ENCODE measurements at regions not wholly inside any gene's neighbourhood (a gene's known extent, or its start where the extent isn't known, plus 50 kb on each side); places are given as distances from the start of the nearest gene placed in this dataset.

DNA sequence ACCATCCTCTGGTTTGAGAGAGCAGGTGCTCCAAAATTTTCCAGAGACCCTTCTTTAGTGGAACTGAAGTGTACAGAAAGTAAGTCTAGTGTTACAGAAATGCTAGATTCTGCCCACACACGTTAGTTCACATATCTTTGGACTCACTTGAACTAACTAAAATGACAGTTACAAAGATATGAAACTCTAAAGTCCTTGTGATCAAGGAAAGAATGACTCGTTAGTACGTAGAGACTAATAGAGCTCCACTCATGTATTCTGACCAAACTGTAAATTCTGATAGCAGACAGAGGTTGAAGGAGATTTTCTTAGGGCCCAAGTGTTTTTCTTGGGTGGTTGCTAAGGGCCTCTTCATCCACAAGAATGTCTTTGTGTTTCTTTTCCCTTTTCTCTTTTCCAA lies 491.5 kb upstream of the B3GALT2 start:
- no peak for DNase-seq
- H3K27ac Mint-ChIP-seq (ENCODE audit: unreplicated experiment) = no peak overlapping the region
- no peaks in the 10 kb centered on the region for H3K27me3 Mint-ChIP-seq (ENCODE audit: unreplicated experiment)
- H3K4me3 Mint-ChIP-seq (ENCODE audit: unreplicated experiment) = no peak overlapping the region
- no peaks in the 10 kb centered on the region for H3K9me3 Mint-ChIP-seq (ENCODE audit: unreplicated experiment)
- TF ChIP-seq, protein P1, sequence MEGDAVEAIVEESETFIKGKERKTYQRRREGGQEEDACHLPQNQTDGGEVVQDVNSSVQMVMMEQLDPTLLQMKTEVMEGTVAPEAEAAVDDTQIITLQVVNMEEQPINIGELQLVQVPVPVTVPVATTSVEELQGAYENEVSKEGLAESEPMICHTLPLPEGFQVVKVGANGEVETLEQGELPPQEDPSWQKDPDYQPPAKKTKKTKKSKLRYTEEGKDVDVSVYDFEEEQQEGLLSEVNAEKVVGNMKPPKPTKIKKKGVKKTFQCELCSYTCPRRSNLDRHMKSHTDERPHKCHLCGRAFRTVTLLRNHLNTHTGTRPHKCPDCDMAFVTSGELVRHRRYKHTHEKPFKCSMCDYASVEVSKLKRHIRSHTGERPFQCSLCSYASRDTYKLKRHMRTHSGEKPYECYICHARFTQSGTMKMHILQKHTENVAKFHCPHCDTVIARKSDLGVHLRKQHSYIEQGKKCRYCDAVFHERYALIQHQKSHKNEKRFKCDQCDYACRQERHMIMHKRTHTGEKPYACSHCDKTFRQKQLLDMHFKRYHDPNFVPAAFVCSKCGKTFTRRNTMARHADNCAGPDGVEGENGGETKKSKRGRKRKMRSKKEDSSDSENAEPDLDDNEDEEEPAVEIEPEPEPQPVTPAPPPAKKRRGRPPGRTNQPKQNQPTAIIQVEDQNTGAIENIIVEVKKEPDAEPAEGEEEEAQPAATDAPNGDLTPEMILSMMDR (IDR thresholded peaks at IDR 0.05; ENCODE audit: partially characterized antibody, unreplicated experiment) = no peak
- peaks cover 13% of the 10 kb centered on the region for H3K4me1 Mint-ChIP-seq (ENCODE audit: low read depth, unreplicated experiment)
- H3K36me3 Mint-ChIP-seq (ENCODE audit: unreplicated experiment) = no peaks in the 10 kb centered on the region

DNA sequence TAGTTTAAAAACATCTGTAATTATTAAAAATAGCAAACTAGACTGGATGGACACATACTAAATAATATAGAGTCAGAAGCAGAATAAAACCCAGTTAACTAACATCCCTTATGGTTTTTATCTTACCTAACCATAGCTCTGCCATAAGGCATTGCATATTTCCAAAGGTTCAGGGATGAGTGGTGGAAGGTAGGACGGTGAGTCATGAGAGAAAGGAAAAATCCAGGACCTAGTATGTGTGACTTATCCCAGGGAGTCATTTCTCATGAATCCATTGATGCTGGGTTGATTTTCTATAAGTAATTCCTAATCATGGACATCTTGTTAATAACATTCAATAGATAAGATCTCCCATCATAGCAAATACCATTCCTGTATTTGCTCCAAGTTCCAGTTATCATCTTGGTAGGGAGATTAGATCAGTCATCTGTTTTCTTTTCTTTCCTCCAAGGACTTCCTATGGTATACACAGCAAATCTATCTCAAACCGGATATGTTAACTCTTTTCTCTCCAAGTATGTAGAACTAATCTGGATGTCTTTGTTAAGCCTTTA lies 490.7 kb upstream of the B3GALT2 start:
- no peak for DNase-seq
- H3K27me3 Mint-ChIP-seq (ENCODE audit: unreplicated experiment) = no peaks in the 10 kb centered on the region
- TF ChIP-seq, protein P1 (IDR thresholded peaks at IDR 0.05; ENCODE audit: partially characterized antibody, unreplicated experiment) = no peak
- no peak overlapping the region for H3K27ac Mint-ChIP-seq (ENCODE audit: unreplicated experiment)
- H3K36me3 Mint-ChIP-seq (ENCODE audit: unreplicated experiment) = no peaks in the 10 kb centered on the region
- peaks cover 10% of the 10 kb centered on the region for H3K4me1 Mint-ChIP-seq (ENCODE audit: low read depth, unreplicated experiment)
- H3K4me3 Mint-ChIP-seq (ENCODE audit: unreplicated experiment) = no peak overlapping the region
- no peaks in the 10 kb centered on the region for H3K9me3 Mint-ChIP-seq (ENCODE audit: unreplicated experiment)

DNA sequence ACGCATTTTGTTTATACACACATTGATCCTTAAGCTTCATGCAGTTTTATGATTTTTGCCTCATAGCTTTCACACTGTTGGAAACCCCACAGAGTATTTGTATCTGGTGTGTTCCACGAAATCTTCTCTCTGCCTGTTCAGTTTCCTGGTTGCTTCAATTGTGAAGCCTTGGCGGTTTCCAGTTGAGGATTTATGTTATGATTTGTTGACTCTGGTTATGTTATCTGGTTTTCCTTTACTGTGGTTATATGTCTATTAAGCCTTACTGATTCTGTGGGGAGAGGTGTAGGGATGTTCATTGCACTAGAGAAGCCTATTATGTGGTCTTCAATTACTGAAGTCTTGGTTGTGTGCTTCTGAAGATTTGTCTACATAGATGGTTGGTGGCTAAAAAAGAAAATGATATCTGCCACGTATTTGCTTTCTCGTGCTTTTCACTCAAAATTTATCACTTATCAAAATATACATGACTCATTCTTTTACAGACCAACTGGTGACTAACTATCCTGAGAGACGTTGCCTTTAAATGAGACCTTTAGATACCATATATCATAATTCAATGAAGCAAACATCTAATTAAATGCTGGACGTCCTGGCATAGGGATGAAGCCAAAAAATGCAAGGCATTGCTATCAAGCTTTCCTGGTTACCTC lies 488.0 kb upstream of the B3GALT2 start:
- H3K27me3 Mint-ChIP-seq (ENCODE audit: unreplicated experiment) = no peaks in the 10 kb centered on the region
- H3K36me3 Mint-ChIP-seq (ENCODE audit: unreplicated experiment) = no peaks in the 10 kb centered on the region
- no peaks in the 10 kb centered on the region for H3K9me3 Mint-ChIP-seq (ENCODE audit: unreplicated experiment)
- TF ChIP-seq, protein P1 (IDR thresholded peaks at IDR 0.05; ENCODE audit: partially characterized antibody, unreplicated experiment) = no peak
- H3K27ac Mint-ChIP-seq (ENCODE audit: unreplicated experiment) = no peak overlapping the region
- no peak for DNase-seq
- no peak overlapping the region for H3K4me3 Mint-ChIP-seq (ENCODE audit: unreplicated experiment)
- no peaks in the 10 kb centered on the region for H3K4me1 Mint-ChIP-seq (ENCODE audit: low read depth, unreplicated experiment)

DNA sequence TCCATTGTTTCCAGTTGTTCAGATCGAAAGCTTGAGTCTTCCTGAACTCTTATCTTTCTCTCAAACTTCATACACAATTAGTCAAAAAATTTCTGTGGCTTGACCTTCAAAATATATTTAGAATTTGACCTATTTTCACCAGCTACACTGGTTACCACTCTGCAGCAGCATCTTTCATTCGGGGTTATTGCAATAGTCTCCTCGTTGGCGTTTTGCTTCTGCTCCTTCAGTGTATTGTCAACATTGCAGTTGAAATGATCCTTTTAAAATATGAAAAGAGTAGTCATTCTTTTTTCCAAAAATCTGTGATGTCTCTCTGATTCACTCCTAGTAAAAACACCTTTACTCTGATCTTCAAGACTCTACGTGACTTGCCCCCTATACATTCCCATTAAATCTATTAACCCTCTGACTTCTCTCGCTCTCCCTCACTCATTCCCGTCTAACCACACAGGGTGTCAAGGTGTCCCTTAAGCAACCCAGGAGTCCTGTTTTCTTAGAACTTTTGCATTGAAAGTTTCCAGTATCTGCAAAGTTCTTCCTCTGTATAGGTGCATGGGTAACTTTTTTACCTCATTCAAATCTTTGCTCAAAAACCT lies 480.2 kb upstream of the B3GALT2 start:
- no peak overlapping the region for H3K4me3 Mint-ChIP-seq (ENCODE audit: unreplicated experiment)
- DNase-seq = no peak
- TF ChIP-seq, protein P1 (IDR thresholded peaks at IDR 0.05; ENCODE audit: partially characterized antibody, unreplicated experiment) = no peak
- H3K27me3 Mint-ChIP-seq (ENCODE audit: unreplicated experiment) = no peaks in the 10 kb centered on the region
- no peaks in the 10 kb centered on the region for H3K36me3 Mint-ChIP-seq (ENCODE audit: unreplicated experiment)
- H3K4me1 Mint-ChIP-seq (ENCODE audit: low read depth, unreplicated experiment) = peaks cover 6% of the 10 kb centered on the region
- no peak overlapping the region for H3K27ac Mint-ChIP-seq (ENCODE audit: unreplicated experiment)
- no peaks in the 10 kb centered on the region for H3K9me3 Mint-ChIP-seq (ENCODE audit: unreplicated experiment)

DNA sequence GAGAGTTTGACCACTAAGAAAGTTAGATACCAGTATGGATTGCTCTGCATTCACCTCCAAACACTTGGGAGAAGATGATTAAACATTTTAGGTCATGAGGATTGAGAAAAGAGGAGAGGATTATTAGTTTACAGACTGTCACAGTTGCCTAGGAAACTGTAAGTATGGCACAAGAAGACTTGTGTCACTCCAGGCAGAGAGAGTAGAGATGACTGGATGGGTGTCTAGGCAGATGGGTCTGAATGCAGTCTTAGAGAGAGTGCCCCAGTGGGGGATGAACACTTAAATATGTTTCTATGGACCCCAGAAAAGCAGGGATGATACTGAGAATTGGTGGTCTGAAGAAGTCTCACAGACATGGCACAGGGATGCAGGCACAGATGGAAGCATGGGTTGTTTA lies 477.6 kb upstream of the B3GALT2 start:
- Mint-ChIP-seq H3K36me3 (ENCODE audit: unreplicated experiment) (no peaks in the 10 kb centered on the region), H3K4me1 (ENCODE audit: low read depth, unreplicated experiment) (peaks cover 6% of the 10 kb centered on the region), H3K9me3 (ENCODE audit: unreplicated experiment) (no peaks in the 10 kb centered on the region), H3K27me3 (ENCODE audit: unreplicated experiment) (no peaks in the 10 kb centered on the region), H3K4me3 (ENCODE audit: unreplicated experiment) (no peak overlapping the region), H3K27ac (ENCODE audit: unreplicated experiment) (no peak overlapping the region)
- DNase-seq = no peak
- TF ChIP-seq, protein P1 (IDR thresholded peaks at IDR 0.05; ENCODE audit: partially characterized antibody, unreplicated experiment) = no peak
